UCSD-AML1 (cell line): ENCODE measurements at regions not wholly inside any gene's neighbourhood (a gene's known extent, or its start where the extent isn't known, plus 50 kb on each side); places are given as distances from the start of the nearest gene placed in this dataset.
"Not testable (repeated sequence)": the region's sequence is repeated elsewhere in the genome, so short reads cannot be mapped to it uniquely, and the experiment has no call there.

Source experiments
- DNase-seq: peaks from one replicate; lab custom pipeline; 2025; ENCODE audit not compliant: unreplicated experiment; lab: John Stamatoyannopoulos, UW

- no peak for DNase-seq
These were observed 175.8 kb upstream of the NETO1 start for GRCh38 chr18:73043611-73044010.

- DNase-seq: no peak
These were observed 175.4 kb upstream of the NETO1 start for GRCh38 chr18:73043211-73043610.

GRCh38 chr18:73040247-73040646 lies 172.5 kb upstream of the NETO1 start:
- DNase-seq: no peak

- DNase-seq: no peak
These were observed 170.5 kb upstream of the NETO1 start for GRCh38 chr18:73038336-73038735.

GRCh38 chr18:73023975-73024374 lies 156.2 kb upstream of the NETO1 start:
- DNase-seq: no peak

- no peak for DNase-seq
These were observed 141.9 kb upstream of the NETO1 start for GRCh38 chr18:73009691-73010090.

- no peak for DNase-seq
These were observed 140.1 kb upstream of the NETO1 start for GRCh38 chr18:73007915-73008308.

GRCh38 chr18:73007195-73007914 lies 139.6 kb upstream of the NETO1 start:
- no peak for DNase-seq

- DNase-seq: no peak
These were observed 138.5 kb upstream of the NETO1 start for GRCh38 chr18:73006331-73006730.

- DNase-seq: no peak
These were observed 136.5 kb upstream of the NETO1 start for GRCh38 chr18:73004260-73004659.

GRCh38 chr18:72999971-73000607 lies 132.3 kb upstream of the NETO1 start:
- no peak for DNase-seq

GRCh38 chr18:72995558-72995957 lies 127.8 kb upstream of the NETO1 start:
- DNase-seq: no peak

- no peak for DNase-seq
These were observed 125.5 kb upstream of the NETO1 start for GRCh38 chr18:72993250-72993649.

- DNase-seq: no peak
These were observed 123.6 kb upstream of the NETO1 start for GRCh38 chr18:72991379-72991778.

- not testable (repeated sequence) for DNase-seq
These were observed 119.8 kb upstream of the NETO1 start for GRCh38 chr18:72987570-72987969.

- no peak for DNase-seq
These were observed 118.3 kb upstream of the NETO1 start for GRCh38 chr18:72986103-72986502.

GRCh38 chr18:72985686-72986085 lies 117.9 kb upstream of the NETO1 start:
- DNase-seq: no peak

GRCh38 chr18:72984290-72984689 lies 116.5 kb upstream of the NETO1 start:
- no peak for DNase-seq

GRCh38 chr18:72973841-72974240 lies 106.1 kb upstream of the NETO1 start:
- no peak for DNase-seq

GRCh38 chr18:72965616-72966015 lies 97.8 kb upstream of the NETO1 start:
- no peak for DNase-seq

- not testable (repeated sequence) for DNase-seq
These were observed 90.4 kb upstream of the NETO1 start for GRCh38 chr18:72958195-72958594.

GRCh38 chr18:72948439-72948838 lies 80.7 kb upstream of the NETO1 start:
- DNase-seq: no peak

GRCh38 chr18:72942766-72943165 lies 75.0 kb upstream of the NETO1 start:
- DNase-seq: no peak
